PFSK-1 (cell line): ENCODE measurements at regions not wholly inside any gene's neighbourhood (a gene's known extent, or its start where the extent isn't known, plus 50 kb on each side); places are given as distances from the start of the nearest gene placed in this dataset.

Experiments used
- FOXP2 ChIP-seq: optimal IDR thresholded peaks from 2 replicates; pipeline ENCODE3; 2011; ENCODE audit warnings: borderline replicate concordance, control low read depth, inconsistent platforms; ENCODE audit not compliant: insufficient read depth; ENCODE audit errors: extremely low read length, extremely low read depth
- POLR2AphosphoS5 ChIP-seq: IDR thresholded peaks from 2 replicates; pipeline ENCODE4 v1.6.1; 2012; ENCODE audit warnings: low read depth, mild to moderate bottlenecking, control low read depth, low read length, moderate library complexity
- SIN3A ChIP-seq: IDR thresholded peaks from 2 replicates; pipeline ENCODE4 v1.6.1; 2012; ENCODE audit warnings: mild to moderate bottlenecking, low read length, moderate library complexity, borderline replicate concordance; ENCODE audit not compliant: insufficient read depth
- TAF1 ChIP-seq: IDR thresholded peaks from 2 replicates; pipeline ENCODE4 v1.6.1; 2012; ENCODE audit warnings: low read length, control low read depth, borderline replicate concordance; ENCODE audit not compliant: insufficient read depth
- TF ChIP-seq, protein P1 (sequence below), 2 experiments: IDR thresholded peaks; 2 replicates each; pipeline versions ENCODE4 v1.6.1 to v1.8.0; 2011 to 2012; ENCODE audit warnings: low read depth in 2 of 2, low read length in 2 of 2, control low read depth in 1 of 2, inconsistent platforms in 1 of 2, mild to moderate bottlenecking in 1 of 2, moderate library complexity in 1 of 2; ENCODE audit not compliant: insufficient read depth in 1 of 2

DNA sequence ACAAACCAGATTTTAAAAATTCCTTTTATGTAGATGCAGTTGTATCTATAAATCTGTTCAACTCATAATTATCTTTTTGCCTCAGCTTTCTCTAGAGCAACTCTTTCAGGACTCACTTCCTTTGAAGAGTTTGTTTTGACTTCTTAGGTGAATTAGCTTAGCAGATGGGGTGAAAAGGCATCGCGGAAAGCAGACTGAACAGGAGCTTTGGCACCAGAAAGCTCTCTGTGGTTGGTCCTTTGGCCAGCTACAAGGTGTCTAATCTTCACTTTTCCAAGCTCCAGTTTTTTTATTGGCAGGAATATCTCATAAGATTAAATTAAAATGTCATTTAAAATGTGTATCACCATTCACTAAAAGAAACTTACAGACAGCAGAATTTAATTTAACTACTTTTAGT lies 60.6 kb upstream of the KLF12 start:
- TF ChIP-seq POLR2AphosphoS5, result no peak
- TF ChIP-seq FOXP2, result no peak
- TF ChIP-seq, protein P1, sequence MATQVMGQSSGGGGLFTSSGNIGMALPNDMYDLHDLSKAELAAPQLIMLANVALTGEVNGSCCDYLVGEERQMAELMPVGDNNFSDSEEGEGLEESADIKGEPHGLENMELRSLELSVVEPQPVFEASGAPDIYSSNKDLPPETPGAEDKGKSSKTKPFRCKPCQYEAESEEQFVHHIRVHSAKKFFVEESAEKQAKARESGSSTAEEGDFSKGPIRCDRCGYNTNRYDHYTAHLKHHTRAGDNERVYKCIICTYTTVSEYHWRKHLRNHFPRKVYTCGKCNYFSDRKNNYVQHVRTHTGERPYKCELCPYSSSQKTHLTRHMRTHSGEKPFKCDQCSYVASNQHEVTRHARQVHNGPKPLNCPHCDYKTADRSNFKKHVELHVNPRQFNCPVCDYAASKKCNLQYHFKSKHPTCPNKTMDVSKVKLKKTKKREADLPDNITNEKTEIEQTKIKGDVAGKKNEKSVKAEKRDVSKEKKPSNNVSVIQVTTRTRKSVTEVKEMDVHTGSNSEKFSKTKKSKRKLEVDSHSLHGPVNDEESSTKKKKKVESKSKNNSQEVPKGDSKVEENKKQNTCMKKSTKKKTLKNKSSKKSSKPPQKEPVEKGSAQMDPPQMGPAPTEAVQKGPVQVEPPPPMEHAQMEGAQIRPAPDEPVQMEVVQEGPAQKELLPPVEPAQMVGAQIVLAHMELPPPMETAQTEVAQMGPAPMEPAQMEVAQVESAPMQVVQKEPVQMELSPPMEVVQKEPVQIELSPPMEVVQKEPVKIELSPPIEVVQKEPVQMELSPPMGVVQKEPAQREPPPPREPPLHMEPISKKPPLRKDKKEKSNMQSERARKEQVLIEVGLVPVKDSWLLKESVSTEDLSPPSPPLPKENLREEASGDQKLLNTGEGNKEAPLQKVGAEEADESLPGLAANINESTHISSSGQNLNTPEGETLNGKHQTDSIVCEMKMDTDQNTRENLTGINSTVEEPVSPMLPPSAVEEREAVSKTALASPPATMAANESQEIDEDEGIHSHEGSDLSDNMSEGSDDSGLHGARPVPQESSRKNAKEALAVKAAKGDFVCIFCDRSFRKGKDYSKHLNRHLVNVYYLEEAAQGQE (IDR thresholded peaks at IDR 0.05; ENCODE audit: insufficient read depth in 1 of 2, low read depth in 2 of 2, low read length in 2 of 2), result no peak
- no peak for TF ChIP-seq TAF1
- no peak for TF ChIP-seq SIN3A

- TF ChIP-seq FOXP2, result no peak
- no peak for TF ChIP-seq POLR2AphosphoS5
- TF ChIP-seq, protein P1 (IDR thresholded peaks at IDR 0.05; ENCODE audit: insufficient read depth in 1 of 2, low read depth in 2 of 2, low read length in 2 of 2), result no peak
- no peak for TF ChIP-seq TAF1
- no peak for TF ChIP-seq SIN3A
Measured at GRCh38 chr13:74193391-74193790, 59.2 kb upstream of the KLF12 start.

DNA sequence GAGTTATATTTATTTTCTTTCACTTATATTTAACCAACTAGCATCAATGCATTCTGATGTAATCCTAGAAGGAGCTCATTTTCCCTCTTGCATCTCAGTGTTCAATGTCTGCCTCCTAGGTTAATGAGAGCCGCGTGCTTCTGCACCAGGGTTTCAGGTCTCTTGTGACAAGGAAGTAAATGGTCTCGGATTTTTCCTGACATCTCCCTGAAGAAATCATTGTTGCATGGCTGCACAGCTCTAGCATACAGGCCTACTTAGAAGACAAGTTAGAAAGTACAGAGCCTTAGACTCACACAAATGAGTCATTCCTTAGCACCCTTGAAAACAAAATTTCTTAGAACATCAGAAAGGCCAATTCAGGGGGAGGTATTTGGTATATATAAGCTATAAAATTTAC lies 57.2 kb upstream of the KLF12 start:
- TF ChIP-seq, protein P1 (IDR thresholded peaks at IDR 0.05; ENCODE audit: insufficient read depth in 1 of 2, low read depth in 2 of 2, low read length in 2 of 2), result no peak
- TF ChIP-seq FOXP2, result no peak
- TF ChIP-seq TAF1, result no peak
- TF ChIP-seq SIN3A, result no peak
- TF ChIP-seq POLR2AphosphoS5, result no peak

- no peak for TF ChIP-seq POLR2AphosphoS5
- TF ChIP-seq FOXP2, result no peak
- TF ChIP-seq, protein P1 (IDR thresholded peaks at IDR 0.05; ENCODE audit: insufficient read depth in 1 of 2, low read depth in 2 of 2, low read length in 2 of 2), result no peak
- no peak for TF ChIP-seq SIN3A
- TF ChIP-seq TAF1, result no peak
Measured at GRCh38 chr13:74190999-74191398, 56.8 kb upstream of the KLF12 start.

DNA sequence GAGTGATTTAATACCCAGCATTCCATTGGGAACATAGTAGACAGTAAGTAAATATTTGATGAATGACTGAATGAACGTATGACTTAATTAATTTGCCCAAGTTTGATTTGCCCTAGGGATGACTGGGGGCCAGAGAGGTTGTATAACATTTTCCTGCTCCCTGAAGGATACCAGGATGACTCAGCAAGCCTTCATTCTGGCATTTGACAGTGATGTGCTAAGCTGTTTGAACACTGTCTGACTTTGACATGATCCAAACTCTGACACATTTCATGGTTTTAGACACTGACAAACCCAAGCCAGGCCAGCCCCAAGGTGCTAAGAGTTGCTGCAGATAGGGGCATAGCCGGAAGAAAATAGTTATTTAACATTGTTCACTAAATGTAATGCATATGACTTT lies 53.4 kb upstream of the KLF12 start:
- TF ChIP-seq SIN3A (no peak), POLR2AphosphoS5 (no peak), FOXP2 (no peak), TAF1 (no peak)
- TF ChIP-seq, protein P1 (IDR thresholded peaks at IDR 0.05; ENCODE audit: insufficient read depth in 1 of 2, low read depth in 2 of 2, low read length in 2 of 2), result no peak
